ENCODE measurements at regions not wholly inside any gene's neighbourhood (a gene's known extent, or its start where the extent isn't known, plus 50 kb on each side); places are given as distances from the start of the nearest gene placed in this dataset.

DNA sequence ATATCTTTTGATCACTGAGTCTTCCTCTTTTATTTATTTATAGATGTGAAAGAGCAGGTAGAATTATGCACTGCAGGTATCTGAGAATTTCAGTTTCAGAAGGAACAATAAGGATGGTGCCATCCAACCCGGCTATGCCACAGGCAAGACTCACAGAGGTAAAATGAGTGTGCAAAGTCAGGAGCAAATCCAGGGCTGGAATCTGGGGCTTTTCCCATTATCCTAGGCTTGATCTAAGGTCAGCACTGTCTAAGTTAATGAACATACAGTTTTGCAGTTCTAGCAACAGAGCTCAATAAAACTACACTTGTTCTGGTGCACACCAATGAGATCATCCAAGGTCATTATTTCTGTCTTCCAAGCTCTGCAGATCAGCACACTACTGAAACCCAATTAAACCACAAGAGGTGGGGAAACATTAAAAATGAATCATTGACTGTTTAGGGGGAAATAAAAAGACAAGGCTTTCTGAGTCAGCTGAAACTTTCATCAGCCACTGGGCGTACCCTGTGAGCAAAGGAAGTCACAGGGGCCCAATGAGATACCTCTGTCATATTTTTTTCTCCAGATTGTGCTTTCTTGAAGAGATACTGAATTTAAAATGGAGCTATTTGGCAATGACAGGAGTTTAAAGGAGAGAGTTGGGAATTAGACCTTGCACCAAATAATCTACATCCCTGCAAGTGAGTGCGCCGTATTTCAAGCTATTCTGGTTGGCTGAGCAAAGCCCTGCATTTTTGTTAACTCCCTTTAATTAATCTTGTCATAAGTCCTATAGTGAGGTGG is 662.2 kb upstream of the ZNF608 start:
- no peak for DNase-seq

DNA sequence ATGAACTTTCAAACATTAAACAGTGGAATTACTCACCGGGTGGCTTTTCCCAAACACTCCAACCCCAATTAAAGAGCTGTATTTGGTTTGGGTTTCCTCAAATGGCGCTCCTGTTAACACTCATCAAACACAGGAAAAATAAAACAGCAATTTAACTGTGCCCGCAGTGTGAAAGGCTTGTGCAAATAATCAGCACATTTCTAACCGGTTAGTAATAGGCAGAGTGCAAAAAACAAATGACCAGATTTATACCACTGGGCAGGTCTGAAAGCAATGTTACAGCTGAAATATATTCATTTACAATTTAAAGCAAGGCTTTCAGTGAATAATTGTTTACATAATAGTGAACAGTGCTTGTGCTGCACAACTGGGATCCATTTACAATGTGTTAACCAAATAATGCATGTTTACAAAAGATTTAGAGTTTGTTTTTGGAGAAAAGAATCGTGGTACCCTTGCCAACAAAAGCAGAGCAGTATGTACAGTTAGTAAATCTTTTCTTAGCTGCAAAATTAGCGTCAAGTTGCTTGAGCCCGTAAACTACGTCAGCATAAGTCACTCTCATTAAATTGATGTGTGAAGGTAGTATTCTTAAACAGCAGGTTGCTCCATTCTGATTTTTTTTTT is 662.9 kb upstream of the ZNF608 start:
- DNase-seq, result no peak

DNA sequence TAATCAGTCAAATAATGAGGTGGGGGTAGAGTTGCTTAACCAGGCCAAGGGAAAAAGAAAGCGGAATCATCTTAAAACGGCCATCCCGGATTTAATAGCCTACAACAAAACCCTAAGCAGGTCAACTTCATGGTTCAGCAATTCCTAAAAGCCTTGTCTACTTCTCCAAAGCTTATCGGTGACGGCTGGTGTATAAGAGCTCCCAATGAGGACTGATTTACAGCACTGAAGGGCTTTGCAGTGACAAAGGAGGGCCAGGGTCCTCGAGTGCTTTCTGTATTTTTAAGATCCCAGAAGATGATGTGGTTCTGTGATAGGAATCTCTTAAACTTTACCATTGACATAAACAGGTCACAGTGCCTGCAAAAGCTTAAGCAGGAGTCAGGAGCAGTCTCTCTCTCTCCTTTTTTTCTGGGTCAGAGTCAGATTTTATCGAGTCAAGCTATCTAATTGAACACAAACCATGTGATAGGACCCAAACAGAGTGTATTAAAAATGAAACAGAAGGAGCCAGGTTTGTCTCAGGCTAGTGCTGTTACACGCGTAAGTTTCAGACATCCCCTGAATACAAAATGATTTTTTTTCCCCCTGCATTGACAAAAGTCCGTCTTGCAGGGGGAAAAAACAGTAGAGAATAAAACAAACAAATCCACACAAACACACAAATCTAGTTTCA is 663.6 kb upstream of the ZNF608 start:
- DNase-seq, result no peak

DNA sequence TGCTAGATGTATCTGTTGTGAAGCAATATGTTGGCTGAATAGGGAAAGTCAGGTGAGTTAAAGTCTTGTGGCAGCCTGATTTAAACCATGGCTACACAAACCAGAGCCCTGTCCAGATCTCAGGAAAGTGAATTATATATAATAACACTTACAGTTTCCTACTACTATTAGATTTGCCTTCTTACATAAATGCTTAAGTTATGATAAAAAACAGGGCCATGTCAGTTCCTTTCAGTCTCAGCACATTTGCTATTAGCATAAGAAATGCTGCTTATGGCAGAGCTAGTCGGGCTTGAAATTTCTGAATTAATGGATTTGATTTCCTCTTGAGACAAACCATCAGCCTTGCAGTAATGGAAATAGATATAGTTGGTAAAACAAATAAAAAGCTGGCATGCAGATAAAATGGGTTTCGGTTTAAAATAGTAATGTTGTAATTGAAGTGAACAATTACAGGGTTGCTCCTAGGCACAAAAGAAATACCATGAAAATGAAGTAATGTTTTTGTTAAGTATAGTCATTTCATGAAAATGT is 664.2 kb upstream of the ZNF608 start:
- DNase-seq, result no peak

DNA sequence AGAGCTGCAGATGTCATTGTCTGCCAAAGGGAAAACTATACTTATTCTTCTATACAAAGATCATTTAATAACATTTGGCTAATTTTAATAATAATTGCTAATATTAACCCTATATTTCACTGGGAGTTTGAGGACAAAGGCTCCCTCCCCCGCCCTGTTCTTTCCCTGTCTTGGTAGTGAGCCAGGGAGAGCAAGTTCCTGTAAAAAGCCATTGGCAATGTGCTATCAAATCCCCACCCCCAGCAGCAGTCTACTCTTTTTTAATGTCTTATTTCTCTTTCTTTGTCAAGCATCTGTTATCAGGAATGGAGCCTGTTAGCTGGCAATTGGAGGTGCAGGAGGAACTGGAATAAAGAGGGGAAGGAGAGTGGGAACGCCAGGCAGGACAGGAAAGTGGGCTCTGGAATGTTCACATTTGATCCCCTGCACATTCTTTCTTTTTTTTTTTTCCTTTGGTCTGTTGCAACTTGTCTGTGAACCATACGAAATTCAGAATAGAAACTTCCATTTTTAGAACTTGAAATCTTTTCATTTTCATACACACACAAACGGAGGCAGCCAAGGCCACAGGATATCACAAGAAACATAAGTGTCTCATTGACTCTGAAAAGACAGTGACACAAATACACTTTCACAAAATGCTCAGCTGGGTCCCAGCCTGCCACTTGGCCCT is 664.8 kb upstream of the ZNF608 start:
- DNase-seq, result no peak

- DNase-seq, result no peak
Measured at GRCh38 chr5:125411744-125412560, 665.5 kb upstream of the ZNF608 start.

GRCh38 chr5:125412561-125413495 is 666.4 kb upstream of the ZNF608 start:
- DNase-seq, result no peak

- no peak for DNase-seq
Measured at GRCh38 chr5:125413496-125414274, 667.2 kb upstream of the ZNF608 start.

GRCh38 chr5:125415126-125415525 is 668.7 kb upstream of the ZNF608 start:
- DNase-seq, result no peak

GRCh38 chr5:125416055-125416454 is 669.6 kb upstream of the ZNF608 start:
- no peak for DNase-seq

DNA sequence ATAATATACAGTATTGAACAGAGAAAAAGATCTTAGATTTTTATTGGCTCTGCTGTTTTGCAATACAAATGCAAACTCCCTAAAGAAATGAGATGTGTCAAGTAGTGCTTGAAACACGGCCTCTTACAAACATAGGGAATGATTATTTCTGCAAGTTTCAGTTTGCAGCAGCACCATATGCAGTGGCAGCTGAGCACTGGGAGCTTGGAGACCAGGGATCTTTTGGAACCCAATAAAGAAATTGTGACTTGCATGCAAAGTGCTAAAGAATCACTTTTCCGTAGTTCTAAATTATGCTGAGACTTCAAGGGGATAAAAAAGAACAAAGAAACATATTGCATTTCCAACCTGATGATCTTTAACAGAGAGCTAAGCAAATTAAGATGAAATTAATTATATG is 674.6 kb upstream of the ZNF608 start:
- DNase-seq, result no peak

DNA sequence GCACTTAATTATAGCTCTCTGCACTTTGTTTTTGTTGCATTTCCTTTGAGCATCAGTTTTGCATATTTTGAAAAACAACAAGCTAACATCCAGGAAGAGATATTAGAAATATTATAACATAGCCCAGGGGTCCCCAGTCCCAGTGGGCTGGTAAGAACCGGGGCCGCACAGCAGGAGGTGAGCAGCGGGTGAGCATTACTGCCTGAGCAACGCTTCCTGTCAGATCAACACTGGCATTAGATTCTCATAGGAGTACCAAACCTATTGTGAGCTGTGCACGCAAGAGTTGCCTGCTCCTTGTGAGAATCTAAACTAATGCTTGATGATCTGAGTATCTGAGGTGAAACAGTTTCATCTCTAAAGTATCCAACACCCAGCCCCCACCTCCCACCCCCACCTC is 675.9 kb upstream of the ZNF608 start:
- no peak for DNase-seq

DNA sequence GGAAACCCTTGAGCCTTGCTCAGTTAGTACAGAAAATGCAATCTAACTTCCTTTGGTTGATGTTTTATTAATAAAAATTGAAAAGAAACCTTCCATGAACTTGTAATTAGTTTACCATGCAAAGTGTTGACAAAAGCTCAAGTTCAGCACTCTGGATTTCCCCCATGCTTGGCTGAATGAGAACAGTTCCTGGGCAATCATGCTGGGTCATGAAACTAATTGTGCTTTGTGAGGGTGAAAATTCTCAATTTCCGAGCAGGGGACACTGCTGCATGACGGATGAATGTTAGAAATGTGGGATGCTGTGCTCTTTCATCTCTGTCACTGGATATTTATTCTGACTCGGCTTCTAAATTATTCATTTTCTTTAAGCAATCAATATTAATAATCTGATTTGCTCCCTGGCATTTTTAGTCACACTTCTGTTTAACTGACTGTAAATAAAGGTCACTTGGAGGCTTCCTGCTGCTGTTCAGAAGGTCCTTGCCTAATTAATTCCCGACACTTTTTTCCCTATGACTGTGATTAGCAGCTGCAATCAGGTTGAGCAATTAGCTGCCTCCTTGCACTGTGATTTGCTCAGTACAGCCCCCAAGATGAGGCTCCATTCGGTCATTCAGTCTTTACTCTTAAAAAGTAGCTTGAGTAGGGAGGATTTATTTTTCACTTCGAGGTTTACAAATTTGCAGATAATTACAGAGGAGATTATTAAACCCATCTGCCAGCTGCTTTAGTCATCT is 678.1 kb upstream of the ZNF608 start:
- no peak for DNase-seq

- no peak for DNase-seq
Measured at GRCh38 chr5:125429498-125429897, 683.1 kb upstream of the ZNF608 start.

- no peak for DNase-seq
Measured at GRCh38 chr5:125433457-125433856, 687.0 kb upstream of the ZNF608 start.

GRCh38 chr5:125439243-125439642 is 692.8 kb upstream of the ZNF608 start:
- DNase-seq, result no peak

GRCh38 chr5:125440905-125441304 is 694.5 kb upstream of the ZNF608 start:
- DNase-seq, result no peak

GRCh38 chr5:125446986-125447385 is 700.5 kb upstream of the ZNF608 start:
- DNase-seq, result no peak

GRCh38 chr5:125450771-125451170 is 704.3 kb upstream of the ZNF608 start:
- DNase-seq, result no peak

DNA sequence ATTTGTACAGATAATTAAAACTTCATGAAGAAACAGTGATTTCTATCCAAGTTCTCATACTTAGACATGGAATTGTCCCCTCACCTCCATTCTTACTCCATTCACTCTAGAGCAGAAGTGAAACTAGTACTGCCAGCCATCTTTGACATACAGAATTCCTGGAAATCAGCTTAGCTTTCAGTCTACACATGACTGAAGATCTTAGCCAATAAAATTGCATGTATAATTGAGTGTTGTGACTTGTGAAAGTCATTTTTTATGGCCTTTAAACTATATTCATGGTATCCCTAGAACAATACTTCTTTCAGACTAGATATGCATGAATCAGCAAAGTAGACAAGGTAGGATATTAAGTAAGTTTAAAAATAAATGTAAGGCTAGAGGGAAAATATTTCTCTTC is 705.2 kb upstream of the ZNF608 start:
- DNase-seq, result no peak

Measured in activated CD4-positive, CD25-positive, alpha-beta regulatory T cell (primary cell).